NCI-H1048 (cell line): ENCODE measurements at regions not wholly inside any gene's neighbourhood (a gene's known extent, or its start where the extent isn't known, plus 50 kb on each side); places are given as distances from the start of the nearest gene placed in this dataset.
"Not testable (repeated sequence)": the region's sequence is repeated elsewhere in the genome, so short reads cannot be mapped to it uniquely, and the experiment has no call there.

Source experiments
- DNase-seq: peaks from one replicate; lab custom pipeline; 2025; lab: John Stamatoyannopoulos, UW

GRCh38 chr14:55847766-55848165, 267.8 kb downstream of the KTN1 start:
- DNase-seq: no peak

- no peak for DNase-seq
Observed at GRCh38 chr14:55848964-55849363, 269.0 kb downstream of the KTN1 start.

- no peak for DNase-seq
Observed at GRCh38 chr14:55849833-55850232, 268.4 kb upstream of the PELI2 start.

- no peak for DNase-seq
Observed at GRCh38 chr14:55850825-55851241, 267.4 kb upstream of the PELI2 start.

- DNase-seq: no peak
Observed at GRCh38 chr14:55851301-55851700, 266.9 kb upstream of the PELI2 start.

- DNase-seq: no peak
Observed at GRCh38 chr14:55851961-55852360, 266.2 kb upstream of the PELI2 start.

- no peak for DNase-seq
Observed at GRCh38 chr14:55855751-55856150, 262.5 kb upstream of the PELI2 start.

GRCh38 chr14:55858604-55859003, 259.6 kb upstream of the PELI2 start:
- no peak for DNase-seq

GRCh38 chr14:55861561-55861960, 256.6 kb upstream of the PELI2 start:
- DNase-seq: not testable (repeated sequence)

- no peak for DNase-seq
Observed at GRCh38 chr14:55864890-55865655, 253.1 kb upstream of the PELI2 start.

- no peak for DNase-seq
Observed at GRCh38 chr14:55867311-55867710, 250.9 kb upstream of the PELI2 start.

- DNase-seq: no peak
Observed at GRCh38 chr14:55867719-55868118, 250.5 kb upstream of the PELI2 start.

GRCh38 chr14:55869397-55870049, 248.7 kb upstream of the PELI2 start:
- no peak for DNase-seq

GRCh38 chr14:55873169-55873568, 245.0 kb upstream of the PELI2 start:
- DNase-seq: no peak

- no peak for DNase-seq
Observed at GRCh38 chr14:55874785-55875184, 243.4 kb upstream of the PELI2 start.

GRCh38 chr14:55877942-55878341, 240.3 kb upstream of the PELI2 start:
- DNase-seq: no peak

- DNase-seq: no peak
Observed at GRCh38 chr14:55881577-55882241, 236.5 kb upstream of the PELI2 start.

GRCh38 chr14:55884819-55885218, 233.4 kb upstream of the PELI2 start:
- no peak for DNase-seq

- no peak for DNase-seq
Observed at GRCh38 chr14:55889124-55889523, 229.1 kb upstream of the PELI2 start.

- no peak for DNase-seq
Observed at GRCh38 chr14:55891692-55892091, 226.5 kb upstream of the PELI2 start.

GRCh38 chr14:55892906-55893305, 225.3 kb upstream of the PELI2 start:
- DNase-seq: no peak

GRCh38 chr14:55893705-55894104, 224.5 kb upstream of the PELI2 start:
- no peak for DNase-seq

GRCh38 chr14:55897031-55897430, 221.2 kb upstream of the PELI2 start:
- DNase-seq: no peak
